Natural killer cell (primary cell): ENCODE measurements at regions not wholly inside any gene's neighbourhood (a gene's known extent, or its start where the extent isn't known, plus 50 kb on each side); places are given as distances from the start of the nearest gene placed in this dataset.
"Not testable (repeated sequence)": the region's sequence is repeated elsewhere in the genome, so short reads cannot be mapped to it uniquely, and the experiment has no call there.

Source experiments
- ATAC-seq, 3 donors: fragments of 150-1000 bp in 2 of 3; fragments of 200-7000 bp in 1 of 3; cut with Tn5 transposase; 1 replicate in 1 of 3; 2 replicates in 2 of 3; pipeline ENCODE4 v1.10.0; 2021; ENCODE audit warnings: mild to moderate bottlenecking in 2 of 3, moderate library complexity in 2 of 3
- DNase-seq, 2 donors: peaks; one replicate each; pipeline versions ENCODE4 v3.0.0 to v3.0.0-alpha.2; 2013 to 2021; ENCODE audit warnings: mixed read lengths in 1 of 2
- H3K27ac ChIP-seq: one replicate; pipeline ENCODE4 v1.5.1; 2013; ENCODE audit warnings: mild to moderate bottlenecking, low read length
- H3K27me3 ChIP-seq: one replicate; pipeline ENCODE4 v1.6.1; 2013; ENCODE audit warnings: low read length; ENCODE audit not compliant: control insufficient read depth, insufficient read depth
- H3K36me3 ChIP-seq: one replicate; pipeline ENCODE4 v1.6.1; 2013; ENCODE audit warnings: low read length; ENCODE audit not compliant: control insufficient read depth, insufficient read depth
- H3K4me1 ChIP-seq: one replicate; pipeline ENCODE4 v1.6.1; 2013; ENCODE audit warnings: low read length; ENCODE audit not compliant: control insufficient read depth, insufficient read depth
- H3K4me3 ChIP-seq: one replicate; pipeline ENCODE4 v1.5.1; 2013; ENCODE audit warnings: low read length
- H3K9me3 ChIP-seq: one replicate; pipeline ENCODE4 v1.6.1; 2013; ENCODE audit warnings: low read length; ENCODE audit not compliant: control insufficient read depth, insufficient read depth
- H3K27ac Mint-ChIP-seq, 2 donors: one replicate each; pipeline ENCODE4 v1.8.0; 2022; ENCODE audit warnings: mild to moderate bottlenecking in 2 of 2, mixed read lengths in 2 of 2, moderate library complexity in 1 of 2
- H3K27me3 Mint-ChIP-seq, 2 donors: one replicate each; pipeline ENCODE4 v1.8.0; 2022; ENCODE audit warnings: low read depth in 2 of 2, mixed read lengths in 2 of 2
- H3K36me3 Mint-ChIP-seq: one replicate; pipeline ENCODE4 v1.8.0; 2022; ENCODE audit warnings: mixed read lengths
- H3K4me1 Mint-ChIP-seq, 2 donors: one replicate each; pipeline ENCODE4 v1.8.0; 2022; ENCODE audit warnings: mixed read lengths in 2 of 2
- H3K4me3 Mint-ChIP-seq: one replicate; pipeline ENCODE4 v1.8.0; 2022; ENCODE audit warnings: mild to moderate bottlenecking, moderate library complexity, mixed read lengths
- H3K9me3 Mint-ChIP-seq, 2 donors: one replicate each; pipeline ENCODE4 v1.8.0; 2022; ENCODE audit warnings: mixed read lengths in 2 of 2
- whole genome bisulfite sequencing: methylation state at CpG from one replicate; pipeline ENCODE4 v1.1.7; 2013; ENCODE audit warnings: missing lambda C conversion rate; ENCODE audit not compliant: insufficient coverage; 5-methylcytosine and 5-hydroxymethylcytosine counted together
- intact Hi-C: fragments of 100-400 bp; cut with micrococcal nuclease; formaldehyde crosslinking; loops from one replicate; pipeline ENCODE4 v1.14.2; 2022

DNA sequence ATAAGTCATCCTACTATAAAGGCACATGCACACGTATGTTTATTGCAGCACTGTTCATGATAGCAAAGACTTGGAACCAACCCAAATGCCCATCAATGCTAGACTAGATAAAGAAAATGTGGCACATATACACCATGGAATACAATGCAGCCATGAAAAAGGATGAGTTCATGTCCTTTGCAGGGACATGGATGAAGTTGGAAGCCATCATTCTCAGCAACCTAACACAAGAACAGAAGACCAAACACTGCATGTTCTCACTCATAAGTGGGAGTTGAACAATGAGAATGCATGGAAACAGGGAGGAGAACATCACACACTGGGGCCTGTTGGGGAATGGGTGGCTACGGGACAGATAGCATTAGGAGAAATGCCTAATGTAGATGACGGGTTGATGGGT lies 110.3 kb upstream of the TGIF2LX start:
- H3K9me3 ChIP-seq, H3K27ac Mint-ChIP-seq, H3K4me1 ChIP-seq, H3K9me3 Mint-ChIP-seq, DNase-seq, intact Hi-C loops, H3K4me3 Mint-ChIP-seq, H3K27me3 Mint-ChIP-seq, H3K27me3 ChIP-seq, H3K4me3 ChIP-seq, ATAC-seq, H3K36me3 ChIP-seq, H3K27ac ChIP-seq, H3K4me1 Mint-ChIP-seq, H3K36me3 Mint-ChIP-seq: not testable (repeated sequence)
- WGBS = 90% methylated on average over 1 of the region's 3 CpGs

GRCh38 chrX:89839723-89840122 lies 82.0 kb upstream of the TGIF2LX start:
- H3K4me3 ChIP-seq, H3K4me1 ChIP-seq, H3K9me3 ChIP-seq, H3K27ac ChIP-seq, DNase-seq, H3K36me3 ChIP-seq, intact Hi-C loops, H3K4me3 Mint-ChIP-seq, H3K27ac Mint-ChIP-seq, H3K9me3 Mint-ChIP-seq, H3K4me1 Mint-ChIP-seq, H3K36me3 Mint-ChIP-seq, ATAC-seq, H3K27me3 Mint-ChIP-seq, H3K27me3 ChIP-seq: not testable (repeated sequence)
- WGBS = 100% methylated on average over 1 of the region's 6 CpGs

DNA sequence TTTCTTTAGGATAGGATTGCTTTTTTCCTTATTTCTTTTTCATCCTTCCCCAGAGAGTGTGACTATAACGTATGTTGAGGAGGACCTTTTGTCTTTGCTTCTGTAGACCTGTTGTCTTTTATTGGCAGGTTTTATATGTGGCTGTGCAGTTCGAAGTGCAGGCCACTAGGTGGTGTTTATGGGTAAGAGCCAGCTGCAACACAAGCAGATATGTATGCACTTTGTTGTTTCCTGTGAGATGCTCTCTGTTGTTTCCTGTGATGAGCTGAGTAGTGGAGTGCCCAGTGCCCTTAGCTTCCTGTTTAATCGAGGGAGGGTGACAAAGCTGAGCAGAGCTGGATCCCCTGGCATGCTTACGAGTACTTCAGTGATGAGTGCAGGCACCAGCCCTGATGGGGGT lies 50.0 kb upstream of the TGIF2LX start:
- H3K27me3 ChIP-seq, H3K4me1 Mint-ChIP-seq, H3K36me3 ChIP-seq, H3K4me3 ChIP-seq, H3K36me3 Mint-ChIP-seq, DNase-seq, H3K27ac ChIP-seq, H3K9me3 Mint-ChIP-seq, intact Hi-C loops, H3K9me3 ChIP-seq, H3K4me3 Mint-ChIP-seq, H3K4me1 ChIP-seq, H3K27me3 Mint-ChIP-seq: not testable (repeated sequence)
- 0% methylated on average over 2 of the region's 4 CpGs for WGBS
- H3K27ac Mint-ChIP-seq = peak overlapping the region in 1 of 2 donors; percentile 9
- peak in 1 of 3 donors; percentile 90 for ATAC-seq
